ENCODE measurements at regions not wholly inside any gene's neighbourhood (a gene's known extent, or its start where the extent isn't known, plus 50 kb on each side); places are given as distances from the start of the nearest gene placed in this dataset.
A peak's percentile ranks its signal among the peaks of the same experiment; 100 is the strongest.

- H3K27ac ChIP-seq, result peak overlapping the region in 2 of 8 donors; percentile 34 to 50
- no peaks in the 10 kb centered on the region for H3K36me3 ChIP-seq
- H3K4me1 ChIP-seq, result peaks cover 0 to 67% (median 31%) of the 10 kb centered on the region in 6 donors
- intact Hi-C loops (cut with DNase I; ENCODE audit: low total_unique reads), result no loop called here
- H3K27me3 ChIP-seq (replicated peaks in 1 of 7), result peaks cover 0 to 17% (median 0%) of the 10 kb centered on the region in 7 donors
- no peak for TF ChIP-seq POLR2A (IDR thresholded peaks at IDR 0.05)
- no peak for TF ChIP-seq CTCF (IDR thresholded peaks at IDR 0.05 in 8 of 11, conservative IDR thresholded peaks at IDR 0.05 in 3 of 11)
- TF ChIP-seq POLR2AphosphoS5 (IDR thresholded peaks at IDR 0.05), result no peak
- H3K9me3 ChIP-seq, result no peaks in the 10 kb centered on the region
- 58 to 84% (median 74%) methylated on average over 5 of the region's 5 CpGs for WGBS, 5 donors
- no peak overlapping the region for H3K4me3 ChIP-seq
- DNase-seq, result no peak
Measured at GRCh38 chr22:22946131-22946530, 58.5 kb downstream of the IGLL5 start.

GRCh38 chr22:22948651-22949571 is 61.3 kb downstream of the IGLL5 start:
- TF ChIP-seq POLR2AphosphoS5 (IDR thresholded peaks at IDR 0.05), result no peak
- TF ChIP-seq CTCF (IDR thresholded peaks at IDR 0.05 in 8 of 11, conservative IDR thresholded peaks at IDR 0.05 in 3 of 11), result no peak
- no peak for TF ChIP-seq POLR2A (IDR thresholded peaks at IDR 0.05)
- no peaks in the 10 kb centered on the region for H3K36me3 ChIP-seq
- H3K27ac ChIP-seq, result peak overlapping the region in 1 of 8 donors; percentile 2
- 77 to 90% (median 84%) methylated on average over 8 to 10 of the region's 10 CpGs for WGBS, 5 donors
- H3K9me3 ChIP-seq, result peaks cover 0 to 3% (median 0%) of the 10 kb centered on the region in 8 donors
- peaks cover 0 to 32% (median 0%) of the 10 kb centered on the region in 7 donors for H3K27me3 ChIP-seq (replicated peaks in 1 of 7)
- H3K4me3 ChIP-seq, result no peak overlapping the region
- no peak for DNase-seq
- intact Hi-C loops (cut with DNase I; ENCODE audit: low total_unique reads), result no loop called here
- peaks cover 0 to 55% (median 19%) of the 10 kb centered on the region in 6 donors for H3K4me1 ChIP-seq

- intact Hi-C loops (cut with DNase I; ENCODE audit: low total_unique reads), result no loop called here
- peaks cover 0 to 57% (median 26%) of the 10 kb centered on the region in 6 donors for H3K4me1 ChIP-seq
- H3K27me3 ChIP-seq (replicated peaks in 1 of 7), result peaks cover 0 to 32% (median 0%) of the 10 kb centered on the region in 7 donors
- DNase-seq, result no peak
- H3K36me3 ChIP-seq, result no peaks in the 10 kb centered on the region
- no peak overlapping the region for H3K4me3 ChIP-seq
- peak overlapping the region in 1 of 8 donors; percentile 17 for H3K27ac ChIP-seq
- 82 to 96% (median 89%) methylated on average over 1 of the region's 1 CpG for WGBS, 5 donors
- TF ChIP-seq CTCF (IDR thresholded peaks at IDR 0.05 in 8 of 11, conservative IDR thresholded peaks at IDR 0.05 in 3 of 11) (no peak), POLR2A (IDR thresholded peaks at IDR 0.05) (no peak), POLR2AphosphoS5 (IDR thresholded peaks at IDR 0.05) (no peak)
- peaks cover 0 to 3% (median 0%) of the 10 kb centered on the region in 8 donors for H3K9me3 ChIP-seq
Measured at GRCh38 chr22:22949953-22950352, 62.3 kb downstream of the IGLL5 start.

GRCh38 chr22:22951035-22951434 is 63.4 kb downstream of the IGLL5 start:
- intact Hi-C loops (cut with DNase I; ENCODE audit: low total_unique reads), result no loop called here
- TF ChIP-seq POLR2AphosphoS5 (IDR thresholded peaks at IDR 0.05) (no peak), POLR2A (IDR thresholded peaks at IDR 0.05) (no peak), CTCF (IDR thresholded peaks at IDR 0.05 in 8 of 11, conservative IDR thresholded peaks at IDR 0.05 in 3 of 11) (no peak)
- Histone ChIP-seq H3K36me3 (no peaks in the 10 kb centered on the region), H3K27me3 (replicated peaks in 1 of 7) (peaks cover 0 to 40% (median 0%) of the 10 kb centered on the region in 7 donors), H3K9me3 (peaks cover 0 to 3% (median 0%) of the 10 kb centered on the region in 8 donors), H3K4me3 (no peak overlapping the region), H3K27ac (peak overlapping the region in 1 of 8 donors; percentile 40), H3K4me1 (peaks cover 0 to 60% (median 29%) of the 10 kb centered on the region in 6 donors)
- DNase-seq, result no peak
- WGBS, 5 donors, result 76 to 87% (median 82%) methylated on average over 3 to 4 of the region's 4 CpGs
